ENCODE measurements at regions not wholly inside any gene's neighbourhood (a gene's known extent, or its start where the extent isn't known, plus 50 kb on each side); places are given as distances from the start of the nearest gene placed in this dataset.

GRCh38 chr3:106376016-106376570 lies 507.3 kb upstream of the CBLB start:
- Histone ChIP-seq H3K9me2 (replicated peaks; ENCODE audit: insufficient read depth) (no peaks in the 10 kb centered on the region), H3K36me3 (replicated peaks; ENCODE audit: insufficient read depth, low read depth) (no peaks in the 10 kb centered on the region), H4K20me1 (ENCODE audit: insufficient read depth, poor library complexity, severe bottlenecking) (no peaks in the 10 kb centered on the region), H3K27ac (no peak overlapping the region), H3K27me3 (no peaks in the 10 kb centered on the region), H3K9me3 (ENCODE audit: low read depth) (no peaks in the 10 kb centered on the region), H3K4me3 (no peak overlapping the region), H3K4me1 (ENCODE audit: insufficient read depth) (no peaks in the 10 kb centered on the region), H2AFZ (no peak overlapping the region), H3K4me2 (no peak overlapping the region), H3K79me2 (no peaks in the 10 kb centered on the region)
- no peak for DNase-seq (ENCODE audit: low spot score)
- WGBS (ENCODE audit: low lambda C conversion rate, missing lambda C conversion rate): 85% methylated on average over 5 of the region's 5 CpGs
- TF ChIP-seq CTCF (IDR thresholded peaks at IDR 0.05; ENCODE audit: poor library complexity) (no peak), EZH2 (IDR thresholded peaks at IDR 0.05; ENCODE audit: borderline replicate concordance) (no peak), EZH2phosphoT487 (IDR thresholded peaks at IDR 0.05; ENCODE audit: low read depth, severe bottlenecking, unreplicated experiment) (no peak)

DNA sequence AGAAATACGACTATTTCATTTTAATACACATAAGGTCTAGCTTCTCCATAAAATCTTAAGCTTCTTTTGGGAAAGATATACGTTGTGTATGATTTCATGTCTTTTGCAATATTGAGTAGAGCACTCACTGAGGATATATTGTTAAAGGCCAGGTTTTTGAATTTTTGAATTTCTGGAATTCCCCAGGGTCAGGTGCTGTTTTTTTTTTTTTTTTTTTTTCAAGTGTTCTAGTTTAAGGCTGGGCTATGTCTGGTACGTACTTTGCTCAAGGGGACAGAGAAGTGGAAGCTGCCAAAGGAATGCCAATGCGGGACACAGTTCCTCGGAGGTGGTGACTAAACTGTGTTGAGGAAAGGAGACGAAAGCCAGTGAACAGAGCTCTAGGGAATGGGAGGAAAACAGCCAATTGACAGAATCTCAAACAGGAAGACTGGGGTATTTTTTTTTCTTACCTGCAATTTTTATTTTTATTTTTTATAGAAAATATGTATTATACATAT lies 510.5 kb upstream of the CBLB start:
- no peak overlapping the region for H3K4me3 ChIP-seq
- no peak overlapping the region for H2AFZ ChIP-seq
- no peaks in the 10 kb centered on the region for H3K36me3 ChIP-seq (replicated peaks; ENCODE audit: insufficient read depth, low read depth)
- no peaks in the 10 kb centered on the region for H3K9me3 ChIP-seq (ENCODE audit: low read depth)
- no peak overlapping the region for H3K27ac ChIP-seq
- no peaks in the 10 kb centered on the region for H3K79me2 ChIP-seq
- H3K27me3 ChIP-seq: no peaks in the 10 kb centered on the region
- no peaks in the 10 kb centered on the region for H3K4me1 ChIP-seq (ENCODE audit: insufficient read depth)
- no peak overlapping the region for H3K4me2 ChIP-seq
- H4K20me1 ChIP-seq (ENCODE audit: insufficient read depth, poor library complexity, severe bottlenecking): no peaks in the 10 kb centered on the region
- no peaks in the 10 kb centered on the region for H3K9me2 ChIP-seq (replicated peaks; ENCODE audit: insufficient read depth)
- 84% methylated on average over 6 of the region's 6 CpGs for WGBS (ENCODE audit: low lambda C conversion rate, missing lambda C conversion rate)
- peak; percentile 11 for DNase-seq (ENCODE audit: low spot score)
- no peak for TF ChIP-seq EZH2 (IDR thresholded peaks at IDR 0.05; ENCODE audit: borderline replicate concordance)
- no peak for TF ChIP-seq CTCF (IDR thresholded peaks at IDR 0.05; ENCODE audit: poor library complexity)

DNA sequence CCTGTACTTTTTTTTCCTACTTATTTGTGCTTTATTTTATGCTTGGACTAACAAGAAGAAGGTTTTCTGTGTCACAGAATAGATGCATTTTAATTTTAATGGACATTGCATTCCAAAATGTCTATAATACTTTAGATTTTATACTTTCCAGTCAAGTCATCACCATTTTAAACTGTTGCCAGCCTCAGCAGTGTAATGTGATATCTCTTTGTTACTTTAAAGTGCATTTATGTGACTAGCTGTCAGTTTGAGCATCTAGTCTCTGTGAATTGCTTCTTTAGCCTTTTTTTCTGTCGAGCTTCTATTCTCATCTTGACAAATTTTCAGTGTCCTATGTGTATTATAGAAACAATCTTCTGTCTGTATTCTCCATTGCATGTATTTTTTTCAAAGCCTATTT lies 511.4 kb upstream of the CBLB start:
- no peaks in the 10 kb centered on the region for H3K9me2 ChIP-seq (replicated peaks; ENCODE audit: insufficient read depth)
- H3K4me1 ChIP-seq (ENCODE audit: insufficient read depth): no peaks in the 10 kb centered on the region
- no peaks in the 10 kb centered on the region for H3K79me2 ChIP-seq
- no peaks in the 10 kb centered on the region for H3K36me3 ChIP-seq (replicated peaks; ENCODE audit: insufficient read depth, low read depth)
- no peak overlapping the region for H2AFZ ChIP-seq
- H3K4me3 ChIP-seq: no peak overlapping the region
- no peak overlapping the region for H3K27ac ChIP-seq
- H3K9me3 ChIP-seq (ENCODE audit: low read depth): no peaks in the 10 kb centered on the region
- 43% methylated on average over 1 of the region's 1 CpG for WGBS (ENCODE audit: low lambda C conversion rate, missing lambda C conversion rate)
- no peak for DNase-seq (ENCODE audit: low spot score)
- no peak overlapping the region for H3K4me2 ChIP-seq
- H4K20me1 ChIP-seq (ENCODE audit: insufficient read depth, poor library complexity, severe bottlenecking): no peaks in the 10 kb centered on the region
- no peaks in the 10 kb centered on the region for H3K27me3 ChIP-seq
- TF ChIP-seq CTCF (IDR thresholded peaks at IDR 0.05; ENCODE audit: poor library complexity): no peak
- TF ChIP-seq EZH2 (IDR thresholded peaks at IDR 0.05; ENCODE audit: borderline replicate concordance): no peak
- no peak for TF ChIP-seq EZH2phosphoT487 (IDR thresholded peaks at IDR 0.05; ENCODE audit: low read depth, severe bottlenecking, unreplicated experiment)
